HL-60 (cell line): ENCODE measurements at regions not wholly inside any gene's neighbourhood (a gene's known extent, or its start where the extent isn't known, plus 50 kb on each side); places are given as distances from the start of the nearest gene placed in this dataset.

Source experiments
- DNase-seq, 2 experiments: peaks; one replicate each; pipeline ENCODE4 v3.0.0-alpha.2; 2010 to 2020; ENCODE audit warnings: low read depth in 1 of 2, low spot score in 1 of 2
- H3K27ac ChIP-seq: fragments of 250-450 bp; sonication (Bioruptor Pico); replicated peaks from 2 replicates; pipeline ENCODE4 v1.5.1; 2020; ENCODE audit warnings: mild to moderate bottlenecking, moderate library complexity
- H3K27me3 ChIP-seq: fragments of 250-450 bp; sonication (Bioruptor Pico); 2 replicates; pipeline ENCODE4 v1.5.1; 2021; ENCODE audit warnings: mild to moderate bottlenecking, moderate library complexity; ENCODE audit not compliant: insufficient read depth, poor library complexity, severe bottlenecking
- H3K4me3 ChIP-seq: replicated peaks from 2 replicates; pipeline ENCODE4 v1.5.1; 2011; ENCODE audit warnings: mild to moderate bottlenecking, control low read depth, low read length; ENCODE audit not compliant: insufficient read depth
- CTCF ChIP-seq: IDR thresholded peaks from one replicate; pipeline ENCODE4 v1.5.1; 2011; ENCODE audit warnings: low read length, control low read depth, inconsistent platforms; ENCODE audit not compliant: insufficient read depth
- GABPA ChIP-seq: IDR thresholded peaks from 2 replicates; pipeline ENCODE4 v1.6.1; 2012; ENCODE audit warnings: low read depth
- POLR2AphosphoS5 ChIP-seq: IDR thresholded peaks from 2 replicates; pipeline ENCODE4 v1.6.1; 2012; ENCODE audit warnings: low read depth
- REST ChIP-seq: IDR thresholded peaks from 2 replicates; pipeline ENCODE4 v1.6.1; 2012; ENCODE audit warnings: low read depth; ENCODE audit not compliant: insufficient replicate concordance
- SPI1 ChIP-seq: IDR thresholded peaks from 2 replicates; pipeline ENCODE4 v1.6.1; 2012; ENCODE audit warnings: low read depth, mild to moderate bottlenecking, borderline replicate concordance

GRCh38 chr5:63535840-63536602, 426.2 kb downstream of the HTR1A start:
- no peak overlapping the region for H3K4me3 ChIP-seq
- H3K27me3 ChIP-seq: no peaks in the 10 kb centered on the region
- H3K27ac ChIP-seq: no peak overlapping the region
- TF ChIP-seq SPI1 (no peak), POLR2AphosphoS5 (no peak), GABPA (no peak), CTCF (no peak), REST (no peak)
- no peak for DNase-seq

GRCh38 chr5:63524281-63524680, 438.0 kb downstream of the HTR1A start:
- no peak overlapping the region for H3K27ac ChIP-seq
- TF ChIP-seq REST: no peak
- no peak for TF ChIP-seq SPI1
- TF ChIP-seq CTCF: no peak
- TF ChIP-seq GABPA: no peak
- TF ChIP-seq POLR2AphosphoS5: no peak
- H3K27me3 ChIP-seq: no peaks in the 10 kb centered on the region
- DNase-seq: no peak
- no peak overlapping the region for H3K4me3 ChIP-seq

GRCh38 chr5:63516006-63516405, 446.2 kb downstream of the HTR1A start:
- Histone ChIP-seq H3K4me3 (no peak overlapping the region), H3K27me3 (no peaks in the 10 kb centered on the region), H3K27ac (no peak overlapping the region)
- no peak for TF ChIP-seq CTCF
- no peak for TF ChIP-seq POLR2AphosphoS5
- no peak for TF ChIP-seq REST
- TF ChIP-seq SPI1: no peak
- no peak for TF ChIP-seq GABPA
- DNase-seq: no peak
